Large intestine (tissue), 3 donors: ENCODE measurements at regions not wholly inside any gene's neighbourhood (a gene's known extent, or its start where the extent isn't known, plus 50 kb on each side); places are given as distances from the start of the nearest gene placed in this dataset.

Experiments
- DNase-seq, 2 donors: peaks; one replicate each; pipeline versions ENCODE4 v3.0.0 to v3.0.0-alpha.2; 2013
- H3K27ac ChIP-seq: one replicate; pipeline ENCODE4 v1.5.1; 2013; ENCODE audit warnings: low read length
- H3K27me3 ChIP-seq: 2 replicates; pipeline ENCODE4 v1.6.1; 2013; ENCODE audit warnings: low read length; ENCODE audit not compliant: control insufficient read depth, insufficient read depth
- H3K36me3 ChIP-seq: 2 replicates; pipeline ENCODE4 v1.6.1; 2013; ENCODE audit warnings: low read length; ENCODE audit not compliant: control insufficient read depth, insufficient read depth
- H3K4me1 ChIP-seq: one replicate; pipeline ENCODE4 v1.6.1; 2013; ENCODE audit warnings: low read length; ENCODE audit not compliant: control insufficient read depth, insufficient read depth
- H3K4me3 ChIP-seq: one replicate; pipeline ENCODE4 v1.5.1; 2013; ENCODE audit warnings: low read length
- H3K9me3 ChIP-seq: one replicate; pipeline ENCODE4 v1.6.1; 2013; ENCODE audit warnings: mild to moderate bottlenecking, low read depth, low read length, moderate library complexity; ENCODE audit not compliant: control insufficient read depth
- WGBS: methylation state at CpG from one replicate; pipeline ENCODE4 v1.1.5; 2013; ENCODE audit warnings: low lambda C conversion rate; ENCODE audit not compliant: insufficient coverage; 5-methylcytosine and 5-hydroxymethylcytosine counted together

- Histone ChIP-seq H3K27me3 (peaks cover under 1% of the 10 kb centered on the region), H3K4me1 (peaks cover 4% of the 10 kb centered on the region), H3K27ac (no peak overlapping the region), H3K4me3 (no peak overlapping the region), H3K9me3 (no peaks in the 10 kb centered on the region), H3K36me3 (no peaks in the 10 kb centered on the region)
- WGBS: 96% methylated on average over 3 of the region's 6 CpGs
- no peak for DNase-seq
Measured at GRCh38 chr15:91689377-91689776, 164.1 kb upstream of the SLCO3A1 start.

- Histone ChIP-seq H3K4me3 (no peak overlapping the region), H3K36me3 (no peaks in the 10 kb centered on the region), H3K27ac (no peak overlapping the region), H3K9me3 (no peaks in the 10 kb centered on the region), H3K4me1 (peaks cover 6% of the 10 kb centered on the region), H3K27me3 (no peaks in the 10 kb centered on the region)
- DNase-seq: no peak
- WGBS: no CpG with 5 or more reads among the region's 5 CpGs
Measured at GRCh38 chr15:91692596-91692995, 160.9 kb upstream of the SLCO3A1 start.

GRCh38 chr15:91694131-91694830 is 159.2 kb upstream of the SLCO3A1 start:
- peaks cover 6% of the 10 kb centered on the region for H3K4me1 ChIP-seq
- peak; percentile 39 to 53 for DNase-seq
- no peaks in the 10 kb centered on the region for H3K36me3 ChIP-seq
- no peaks in the 10 kb centered on the region for H3K27me3 ChIP-seq
- H3K9me3 ChIP-seq: no peaks in the 10 kb centered on the region
- H3K4me3 ChIP-seq: peak overlapping the region; percentile 23
- WGBS: no CpG with 5 or more reads among the region's 11 CpGs
- H3K27ac ChIP-seq: peak overlapping the region; percentile 78

GRCh38 chr15:91694831-91695210 is 158.7 kb upstream of the SLCO3A1 start:
- H3K4me3 ChIP-seq: peak overlapping the region; percentile 23

GRCh38 chr15:91695799-91696198 is 157.7 kb upstream of the SLCO3A1 start:
- no peaks in the 10 kb centered on the region for H3K9me3 ChIP-seq
- peak in 1 of 2 donors; percentile 34 for DNase-seq
- no peak overlapping the region for H3K27ac ChIP-seq
- peaks cover 6% of the 10 kb centered on the region for H3K4me1 ChIP-seq
- H3K27me3 ChIP-seq: no peaks in the 10 kb centered on the region
- no peak overlapping the region for H3K4me3 ChIP-seq
- WGBS: 71% methylated on average over 5 of the region's 8 CpGs
- H3K36me3 ChIP-seq: no peaks in the 10 kb centered on the region

More at GRCh38 chr15:91694831-91695210, 158.7 kb upstream of the SLCO3A1 start:
- H3K27me3 ChIP-seq: no peaks in the 10 kb centered on the region
- H3K27ac ChIP-seq: peak overlapping the region; percentile 78
- DNase-seq: peak; percentile 81 to 91
- WGBS: no CpG with 5 or more reads among the region's 4 CpGs
- H3K36me3 ChIP-seq: no peaks in the 10 kb centered on the region
- peaks cover 6% of the 10 kb centered on the region for H3K4me1 ChIP-seq
- no peaks in the 10 kb centered on the region for H3K9me3 ChIP-seq

- H3K27me3 ChIP-seq: peaks cover under 1% of the 10 kb centered on the region
- H3K4me1 ChIP-seq: peaks cover 6% of the 10 kb centered on the region
- no CpG with 5 or more reads among the region's 3 CpGs for WGBS
- no peaks in the 10 kb centered on the region for H3K36me3 ChIP-seq
- no peak overlapping the region for H3K4me3 ChIP-seq
- H3K27ac ChIP-seq: no peak overlapping the region
- no peaks in the 10 kb centered on the region for H3K9me3 ChIP-seq
- no peak for DNase-seq
Measured at GRCh38 chr15:91696981-91697380, 156.5 kb upstream of the SLCO3A1 start.

GRCh38 chr15:91698241-91698640 is 155.3 kb upstream of the SLCO3A1 start:
- WGBS: no CpG with 5 or more reads among the region's 4 CpGs
- no peak for DNase-seq
- Histone ChIP-seq H3K36me3 (no peaks in the 10 kb centered on the region), H3K4me1 (peaks cover 6% of the 10 kb centered on the region), H3K9me3 (no peaks in the 10 kb centered on the region), H3K27ac (no peak overlapping the region), H3K4me3 (no peak overlapping the region), H3K27me3 (peaks cover 4% of the 10 kb centered on the region)

- Histone ChIP-seq H3K4me3 (no peak overlapping the region), H3K27me3 (peaks cover 5% of the 10 kb centered on the region), H3K4me1 (no peaks in the 10 kb centered on the region), H3K27ac (no peak overlapping the region), H3K9me3 (no peaks in the 10 kb centered on the region), H3K36me3 (no peaks in the 10 kb centered on the region)
- WGBS: no CpG with 5 or more reads among the region's 1 CpG
- DNase-seq: no peak
Measured at GRCh38 chr15:91699741-91700140, 153.8 kb upstream of the SLCO3A1 start.

GRCh38 chr15:91703274-91703673 is 150.2 kb upstream of the SLCO3A1 start:
- Histone ChIP-seq H3K4me3 (no peak overlapping the region), H3K9me3 (no peaks in the 10 kb centered on the region), H3K27me3 (peaks cover 7% of the 10 kb centered on the region), H3K27ac (no peak overlapping the region), H3K36me3 (no peaks in the 10 kb centered on the region), H3K4me1 (no peaks in the 10 kb centered on the region)
- WGBS: no CpG with 5 or more reads among the region's 2 CpGs
- no peak for DNase-seq

GRCh38 chr15:91704343-91704742 is 149.2 kb upstream of the SLCO3A1 start:
- H3K4me3 ChIP-seq: no peak overlapping the region
- no peak for DNase-seq
- H3K27me3 ChIP-seq: peaks cover 12% of the 10 kb centered on the region
- WGBS: 100% methylated on average over 2 of the region's 5 CpGs
- H3K4me1 ChIP-seq: no peaks in the 10 kb centered on the region
- no peaks in the 10 kb centered on the region for H3K9me3 ChIP-seq
- no peak overlapping the region for H3K27ac ChIP-seq
- H3K36me3 ChIP-seq: no peaks in the 10 kb centered on the region
